ENCODE measurements at regions not wholly inside any gene's neighbourhood (a gene's known extent, or its start where the extent isn't known, plus 50 kb on each side); places are given as distances from the start of the nearest gene placed in this dataset.

GRCh38 chr14:38385836-38386235, 129.9 kb upstream of the CLEC14A start:
- H3K27ac ChIP-seq (ENCODE audit: low read depth, low read length, poor library complexity, severe bottlenecking) = no peak overlapping the region
- BruUV-seq (replicated peaks) = no TSS peak
- CTCF ChIA-PET (ENCODE audit: unreplicated experiment) = no interaction called here
- TF ChIP-seq EZH2phosphoT487 (IDR thresholded peaks at IDR 0.05; ENCODE audit: borderline replicate concordance, low read depth, low read length) = no peak
- no peak for TF ChIP-seq CTCF (conservative IDR thresholded peaks at IDR 0.05; ENCODE audit: low read length)
- intact Hi-C loops (cut with micrococcal nuclease; ENCODE audit: unreplicated experiment) = no loop called here
- no peaks in the 10 kb centered on the region for H4K20me1 ChIP-seq (ENCODE audit: insufficient read depth, low read length)
- POLR2A ChIA-PET = no interaction called here
- no peak overlapping the region for H3K4me2 ChIP-seq (ENCODE audit: low read length)
- H3K79me2 ChIP-seq (ENCODE audit: insufficient read depth, low read depth, low read length) = no peaks in the 10 kb centered on the region
- no peaks in the 10 kb centered on the region for H3K9me3 ChIP-seq (ENCODE audit: low read length)
- DNase-seq (ENCODE audit: low spot score) = no peak
- no peaks in the 10 kb centered on the region for H3K36me3 ChIP-seq (ENCODE audit: insufficient read depth, low read length)
- H2AFZ ChIP-seq (ENCODE audit: low read length) = no peak overlapping the region
- H3K4me3 ChIP-seq (ENCODE audit: low read depth, low read length, poor library complexity, severe bottlenecking) = no peak overlapping the region
- H3K9me2 ChIP-seq (ENCODE audit: insufficient read depth, low read length) = no peaks in the 10 kb centered on the region
- H3K4me1 ChIP-seq (ENCODE audit: insufficient read depth, low read length, poor library complexity, severe bottlenecking) = no peaks in the 10 kb centered on the region

- Histone ChIP-seq H3K4me3 (ENCODE audit: low read depth, low read length, poor library complexity, severe bottlenecking) (no peak overlapping the region), H3K4me1 (ENCODE audit: insufficient read depth, low read length, poor library complexity, severe bottlenecking) (no peaks in the 10 kb centered on the region), H3K79me2 (ENCODE audit: insufficient read depth, low read depth, low read length) (no peaks in the 10 kb centered on the region), H3K4me2 (ENCODE audit: low read length) (no peak overlapping the region), H3K9me2 (ENCODE audit: insufficient read depth, low read length) (no peaks in the 10 kb centered on the region), H3K9me3 (ENCODE audit: low read length) (no peaks in the 10 kb centered on the region), H4K20me1 (ENCODE audit: insufficient read depth, low read length) (no peaks in the 10 kb centered on the region), H3K27ac (ENCODE audit: low read depth, low read length, poor library complexity, severe bottlenecking) (no peak overlapping the region), H3K36me3 (ENCODE audit: insufficient read depth, low read length) (no peaks in the 10 kb centered on the region), H2AFZ (ENCODE audit: low read length) (no peak overlapping the region)
- BruUV-seq (replicated peaks) = no TSS peak
- no peak for DNase-seq (ENCODE audit: low spot score)
- TF ChIP-seq EZH2phosphoT487 (IDR thresholded peaks at IDR 0.05; ENCODE audit: borderline replicate concordance, low read depth, low read length) (no peak), CTCF (conservative IDR thresholded peaks at IDR 0.05; ENCODE audit: low read length) (no peak)
- POLR2A ChIA-PET = no interaction called here
- intact Hi-C loops (cut with micrococcal nuclease; ENCODE audit: unreplicated experiment) = no loop called here
- CTCF ChIA-PET (ENCODE audit: unreplicated experiment) = no interaction called here
Observed at GRCh38 chr14:38385343-38385742, 129.4 kb upstream of the CLEC14A start.

- H2AFZ ChIP-seq (ENCODE audit: low read length) = no peak overlapping the region
- POLR2A ChIA-PET = interaction anchor here (1.1 kb wide), 1 partner anchor 142 kb away, joined by 3 read pairs; no protein-coding TSS in a partner anchor
- H3K27ac ChIP-seq (ENCODE audit: low read depth, low read length, poor library complexity, severe bottlenecking) = no peak overlapping the region
- no peaks in the 10 kb centered on the region for H3K79me2 ChIP-seq (ENCODE audit: insufficient read depth, low read depth, low read length)
- CTCF ChIA-PET (ENCODE audit: unreplicated experiment) = no interaction called here
- intact Hi-C loops (cut with micrococcal nuclease; ENCODE audit: unreplicated experiment) = no loop called here
- H3K4me3 ChIP-seq (ENCODE audit: low read depth, low read length, poor library complexity, severe bottlenecking) = no peak overlapping the region
- DNase-seq (ENCODE audit: low spot score) = no peak
- no peaks in the 10 kb centered on the region for H3K4me1 ChIP-seq (ENCODE audit: insufficient read depth, low read length, poor library complexity, severe bottlenecking)
- H3K4me2 ChIP-seq (ENCODE audit: low read length) = no peak overlapping the region
- BruUV-seq (replicated peaks) = no TSS peak
- H4K20me1 ChIP-seq (ENCODE audit: insufficient read depth, low read length) = no peaks in the 10 kb centered on the region
- H3K9me2 ChIP-seq (ENCODE audit: insufficient read depth, low read length) = no peaks in the 10 kb centered on the region
- no peaks in the 10 kb centered on the region for H3K9me3 ChIP-seq (ENCODE audit: low read length)
- TF ChIP-seq CTCF (conservative IDR thresholded peaks at IDR 0.05; ENCODE audit: low read length) (no peak), EZH2phosphoT487 (IDR thresholded peaks at IDR 0.05; ENCODE audit: borderline replicate concordance, low read depth, low read length) (no peak)
- H3K36me3 ChIP-seq (ENCODE audit: insufficient read depth, low read length) = no peaks in the 10 kb centered on the region
Observed at GRCh38 chr14:38384741-38385140, 128.8 kb upstream of the CLEC14A start.

Data from OCI-LY7 (cell line).